Duodenal mucosa (tissue), 2 donors: ENCODE measurements at regions not wholly inside any gene's neighbourhood (a gene's known extent, or its start where the extent isn't known, plus 50 kb on each side); places are given as distances from the start of the nearest gene placed in this dataset.

ENCODE experiments used
- H3K27ac ChIP-seq: one replicate; pipeline ENCODE4 v1.7.0; 2013; ENCODE audit warnings: low read depth, low read length
- H3K27me3 ChIP-seq, 2 donors: one replicate each; pipeline ENCODE4 v1.7.0; 2013; ENCODE audit warnings: low read length in 2 of 2, control low read depth in 1 of 2; ENCODE audit not compliant: insufficient read depth in 2 of 2, control insufficient read depth in 1 of 2
- H3K36me3 ChIP-seq, 2 donors: one replicate each; pipeline ENCODE4 v1.7.0; 2013; ENCODE audit warnings: low read length in 2 of 2, control low read depth in 1 of 2; ENCODE audit not compliant: insufficient read depth in 2 of 2, control insufficient read depth in 1 of 2
- H3K4me1 ChIP-seq, 2 donors: one replicate each; pipeline ENCODE4 v1.7.0; 2013; ENCODE audit warnings: low read length in 2 of 2, control low read depth in 1 of 2; ENCODE audit not compliant: insufficient read depth in 2 of 2, control insufficient read depth in 1 of 2
- H3K4me3 ChIP-seq, 2 donors: one replicate each; pipeline ENCODE4 v1.7.0; 2013; ENCODE audit warnings: low read length in 2 of 2, low read depth in 1 of 2
- H3K9ac ChIP-seq, 2 donors: one replicate each; pipeline ENCODE4 v1.7.0; 2013; ENCODE audit warnings: low read length in 2 of 2, low read depth in 1 of 2
- H3K9me3 ChIP-seq, 2 donors: one replicate each; pipeline ENCODE4 v1.7.0; 2013; ENCODE audit warnings: low read length in 2 of 2, control low read depth in 1 of 2; ENCODE audit not compliant: control insufficient read depth in 1 of 2

- Histone ChIP-seq H3K4me1 (no peaks in the 10 kb centered on the region), H3K27me3 (no peaks in the 10 kb centered on the region), H3K27ac (no peak overlapping the region), H3K9ac (no peak overlapping the region), H3K36me3 (no peaks in the 10 kb centered on the region), H3K4me3 (no peak overlapping the region), H3K9me3 (no peaks in the 10 kb centered on the region)
Observed at GRCh38 chr4:126361287-126361686, 1046.5 kb downstream of the FAT4 start.

GRCh38 chr4:126364311-126364911, 1049.7 kb downstream of the FAT4 start:
- Histone ChIP-seq H3K4me1 (no peaks in the 10 kb centered on the region), H3K36me3 (no peaks in the 10 kb centered on the region), H3K27ac (no peak overlapping the region), H3K27me3 (no peaks in the 10 kb centered on the region), H3K9me3 (no peaks in the 10 kb centered on the region), H3K4me3 (no peak overlapping the region), H3K9ac (no peak overlapping the region)

- Histone ChIP-seq H3K27me3 (no peaks in the 10 kb centered on the region), H3K4me1 (no peaks in the 10 kb centered on the region), H3K36me3 (no peaks in the 10 kb centered on the region), H3K9me3 (no peaks in the 10 kb centered on the region), H3K27ac (no peak overlapping the region), H3K4me3 (no peak overlapping the region), H3K9ac (no peak overlapping the region)
Observed at GRCh38 chr4:126369076-126369475, 1054.3 kb downstream of the FAT4 start.

- Histone ChIP-seq H3K27me3 (no peaks in the 10 kb centered on the region), H3K9ac (no peak overlapping the region), H3K36me3 (no peaks in the 10 kb centered on the region), H3K9me3 (peaks cover 0 to 3% of the 10 kb centered on the region in 2 donors), H3K4me1 (no peaks in the 10 kb centered on the region), H3K27ac (no peak overlapping the region), H3K4me3 (no peak overlapping the region)
Observed at GRCh38 chr4:126372634-126373033, 1057.9 kb downstream of the FAT4 start.

- H3K4me1 ChIP-seq: no peaks in the 10 kb centered on the region
- no peaks in the 10 kb centered on the region for H3K27me3 ChIP-seq
- peaks cover 0 to 3% of the 10 kb centered on the region in 2 donors for H3K9me3 ChIP-seq
- no peak overlapping the region for H3K9ac ChIP-seq
- no peaks in the 10 kb centered on the region for H3K36me3 ChIP-seq
- no peak overlapping the region for H3K4me3 ChIP-seq
- no peak overlapping the region for H3K27ac ChIP-seq
Observed at GRCh38 chr4:126375462-126376054, 1060.8 kb downstream of the FAT4 start.

GRCh38 chr4:126385954-126386353, 1071.2 kb downstream of the FAT4 start:
- H3K4me1 ChIP-seq: no peaks in the 10 kb centered on the region
- H3K36me3 ChIP-seq: no peaks in the 10 kb centered on the region
- no peaks in the 10 kb centered on the region for H3K27me3 ChIP-seq
- H3K27ac ChIP-seq: no peak overlapping the region
- no peak overlapping the region for H3K9ac ChIP-seq
- no peaks in the 10 kb centered on the region for H3K9me3 ChIP-seq
- H3K4me3 ChIP-seq: no peak overlapping the region

- Histone ChIP-seq H3K27me3 (no peaks in the 10 kb centered on the region), H3K4me1 (no peaks in the 10 kb centered on the region), H3K9me3 (no peaks in the 10 kb centered on the region), H3K27ac (no peak overlapping the region), H3K9ac (no peak overlapping the region), H3K36me3 (no peaks in the 10 kb centered on the region), H3K4me3 (no peak overlapping the region)
Observed at GRCh38 chr4:126386512-126386911, 1071.8 kb downstream of the FAT4 start.

GRCh38 chr4:126395664-126396063, 1080.9 kb downstream of the FAT4 start:
- Histone ChIP-seq H3K27me3 (no peaks in the 10 kb centered on the region), H3K36me3 (no peaks in the 10 kb centered on the region), H3K4me3 (no peak overlapping the region), H3K9ac (no peak overlapping the region), H3K27ac (no peak overlapping the region), H3K4me1 (no peaks in the 10 kb centered on the region), H3K9me3 (no peaks in the 10 kb centered on the region)

- H3K9me3 ChIP-seq: no peaks in the 10 kb centered on the region
- H3K9ac ChIP-seq: no peak overlapping the region
- H3K27me3 ChIP-seq: no peaks in the 10 kb centered on the region
- no peaks in the 10 kb centered on the region for H3K4me1 ChIP-seq
- H3K4me3 ChIP-seq: no peak overlapping the region
- no peak overlapping the region for H3K27ac ChIP-seq
- no peaks in the 10 kb centered on the region for H3K36me3 ChIP-seq
Observed at GRCh38 chr4:126396121-126396520, 1081.4 kb downstream of the FAT4 start.

- no peaks in the 10 kb centered on the region for H3K4me1 ChIP-seq
- no peaks in the 10 kb centered on the region for H3K36me3 ChIP-seq
- no peak overlapping the region for H3K27ac ChIP-seq
Observed at GRCh38 chr4:126396703-126397102, 1081.9 kb downstream of the FAT4 start.

More at GRCh38 chr4:126396703-126397102, 1081.9 kb downstream of the FAT4 start:
- Histone ChIP-seq H3K9me3 (no peaks in the 10 kb centered on the region), H3K4me3 (no peak overlapping the region), H3K27me3 (no peaks in the 10 kb centered on the region), H3K9ac (no peak overlapping the region)
